Caco-2 (cell line): ENCODE measurements at regions not wholly inside any gene's neighbourhood (a gene's known extent, or its start where the extent isn't known, plus 50 kb on each side); places are given as distances from the start of the nearest gene placed in this dataset.

Source experiments
- BruUV-seq: library from RNA; stranded (reverse); fragments of 400-500 nt; replicated peaks from 2 replicates; lab custom pipeline; 2021; lab: Mats Ljungman, UMichigan
- CTCF ChIA-PET: fragments of 300-600 bp; sonication (Branson Sonifier 250); formaldehyde crosslinking; loops from one replicate; lab custom pipeline; 2022; ENCODE audit warnings: antibody characterized with exemption; lab: Charles Lee
- POLR2A ChIA-PET: fragments of 300-600 bp; sonication (Branson Sonifier 250); formaldehyde crosslinking; loops from one replicate; lab custom pipeline; 2022; ENCODE audit warnings: antibody characterized with exemption; lab: Charles Lee
- DNase-seq, 2 experiments: peaks; one replicate each; pipeline versions ENCODE4 v3.0.0 to v3.0.0-alpha.2; 2020 to 2022
- H3K27me3 ChIP-seq: replicated peaks from 2 replicates; pipeline ENCODE4 v1.6.0; 2011; ENCODE audit warnings: low read length; ENCODE audit not compliant: control insufficient read depth, insufficient read depth
- H3K36me3 ChIP-seq: 2 replicates; pipeline ENCODE4 v1.5.1; 2011; ENCODE audit warnings: low read length; ENCODE audit not compliant: control insufficient read depth, insufficient read depth
- H3K4me1 ChIP-seq: fragments of 250-450 bp; sonication (Bioruptor Pico); 2 replicates; pipeline ENCODE4 v1.5.1; 2020; ENCODE audit warnings: mild to moderate bottlenecking
- H3K4me3 ChIP-seq: 2 replicates; pipeline ENCODE4 v1.5.1; 2011; ENCODE audit warnings: low read depth, mild to moderate bottlenecking, control low read depth, low read length
- H3K9me3 ChIP-seq: fragments of 250-450 bp; sonication (Bioruptor Pico); 2 replicates; pipeline ENCODE4 v1.5.1; 2020; ENCODE audit warnings: mild to moderate bottlenecking, moderate library complexity
- H3K27ac Mint-ChIP-seq: one replicate; pipeline ENCODE4 v1.8.0; 2022; ENCODE audit warnings: mixed read lengths; ENCODE audit not compliant: unreplicated experiment
- H3K27me3 Mint-ChIP-seq: one replicate; pipeline ENCODE4 v1.8.0; 2022; ENCODE audit warnings: mixed read lengths; ENCODE audit not compliant: insufficient read depth, unreplicated experiment
- H3K36me3 Mint-ChIP-seq: one replicate; pipeline ENCODE4 v1.8.0; 2022; ENCODE audit warnings: mild to moderate bottlenecking, mixed read lengths; ENCODE audit not compliant: insufficient read depth, unreplicated experiment
- H3K4me1 Mint-ChIP-seq: one replicate; pipeline ENCODE4 v1.8.0; 2022; ENCODE audit warnings: low read depth, mixed read lengths; ENCODE audit not compliant: unreplicated experiment
- H3K4me3 Mint-ChIP-seq: one replicate; pipeline ENCODE4 v1.8.0; 2022; ENCODE audit warnings: mild to moderate bottlenecking, moderate library complexity, mixed read lengths; ENCODE audit not compliant: unreplicated experiment
- H3K9me3 Mint-ChIP-seq: one replicate; pipeline ENCODE4 v1.8.0; 2022; ENCODE audit warnings: mixed read lengths; ENCODE audit not compliant: unreplicated experiment
- CTCF ChIP-seq, 2 experiments: fragments of 200-600 bp in 1 of 2; IDR thresholded peaks; 1 replicate in 1 of 2; 2 replicates in 1 of 2; pipeline versions ENCODE4 v1.5.1 to v1.8.0; 2011 to 2022; ENCODE audit warnings: antibody characterized with exemption in 1 of 2, control low read depth in 1 of 2, inconsistent platforms in 1 of 2, low read depth in 1 of 2, low read length in 1 of 2, mild to moderate bottlenecking in 1 of 2, moderate library complexity in 1 of 2; ENCODE audit not compliant: insufficient read depth in 1 of 2, severe bottlenecking in 1 of 2, unreplicated experiment in 1 of 2
- intact Hi-C: fragments of 100-400 bp; cut with micrococcal nuclease; formaldehyde crosslinking; loops from one replicate; pipeline ENCODE4 v1.10.0; 2022; ENCODE audit not compliant: unreplicated experiment

DNA sequence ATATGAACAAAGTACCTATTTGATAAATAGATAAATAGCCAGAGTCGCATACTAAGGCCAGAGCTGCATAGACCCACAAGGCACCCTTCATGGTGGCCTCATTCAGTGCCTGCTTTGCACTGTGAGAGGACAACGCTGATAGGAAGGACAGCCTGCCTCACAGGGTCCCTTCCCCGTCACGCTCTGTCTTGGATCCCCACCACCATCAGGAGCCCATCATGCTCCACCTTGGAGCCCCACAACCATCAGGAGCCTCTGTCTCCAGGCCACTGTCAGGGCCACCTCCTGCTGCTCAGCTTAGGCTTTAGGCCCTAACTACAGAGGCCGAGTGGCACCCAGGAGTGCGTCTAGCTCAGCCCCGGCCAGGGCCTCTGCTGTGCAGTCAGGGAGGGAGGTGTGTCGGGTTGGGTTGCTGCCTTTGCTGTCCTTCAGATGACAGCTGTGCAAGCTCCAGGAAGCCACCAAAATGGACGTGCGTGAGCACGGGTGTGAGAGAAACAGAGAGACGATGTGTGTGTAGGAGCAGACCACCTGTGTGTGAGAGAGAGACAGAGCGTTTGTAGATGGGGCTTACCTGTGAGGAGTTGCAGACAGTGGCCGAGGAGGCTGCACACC is 516.9 kb downstream of the GLRX3 start:
- H3K27me3 Mint-ChIP-seq: no peaks in the 10 kb centered on the region
- TF ChIP-seq CTCF (IDR thresholded peaks at IDR 0.05; ENCODE audit: insufficient read depth in 1 of 2, low read depth in 1 of 2, low read length in 1 of 2, severe bottlenecking in 1 of 2, unreplicated experiment in 1 of 2): no peak
- H3K9me3 Mint-ChIP-seq: peaks cover 10% of the 10 kb centered on the region
- H3K4me3 Mint-ChIP-seq: no peak overlapping the region
- H3K36me3 Mint-ChIP-seq: no peaks in the 10 kb centered on the region
- ChIA-PET POLR2A (no interaction called here), CTCF (no interaction called here)
- intact Hi-C loops: no loop called here
- no peak overlapping the region for H3K4me3 ChIP-seq
- no peaks in the 10 kb centered on the region for H3K27me3 ChIP-seq
- DNase-seq: no peak
- H3K4me1 ChIP-seq: no peaks in the 10 kb centered on the region
- H3K4me1 Mint-ChIP-seq: no peaks in the 10 kb centered on the region
- H3K9me3 ChIP-seq: no peaks in the 10 kb centered on the region
- no TSS peak for BruUV-seq
- H3K27ac Mint-ChIP-seq: no peak overlapping the region
- H3K36me3 ChIP-seq: no peaks in the 10 kb centered on the region

DNA sequence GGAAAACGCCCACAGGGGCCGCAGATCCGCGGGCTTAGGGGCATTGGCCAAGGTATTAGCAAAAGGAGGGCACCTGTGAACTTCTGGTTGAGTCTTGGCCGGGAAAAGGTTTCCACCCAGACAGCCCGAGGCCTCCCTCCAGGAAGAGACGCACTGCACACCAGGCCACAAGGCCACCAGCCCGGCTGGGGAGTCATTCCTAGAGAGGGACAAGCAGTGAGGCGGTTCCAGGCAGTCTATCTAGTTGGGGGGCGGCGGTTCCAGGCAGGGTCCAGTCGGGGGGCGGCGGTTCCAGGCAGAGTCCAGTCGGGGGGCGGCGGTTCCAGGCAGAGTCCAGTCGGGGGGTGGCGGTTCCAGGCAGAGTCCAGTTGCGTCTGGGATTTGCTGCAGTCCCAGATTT is 518.5 kb downstream of the GLRX3 start:
- H3K27me3 ChIP-seq: no peaks in the 10 kb centered on the region
- POLR2A ChIA-PET: no interaction called here
- H3K4me1 ChIP-seq: no peaks in the 10 kb centered on the region
- no peak for DNase-seq
- no TSS peak for BruUV-seq
- intact Hi-C loops: no loop called here
- Mint-ChIP-seq H3K27ac (no peak overlapping the region), H3K27me3 (no peaks in the 10 kb centered on the region), H3K4me3 (no peak overlapping the region), H3K36me3 (no peaks in the 10 kb centered on the region), H3K9me3 (peaks cover 10% of the 10 kb centered on the region), H3K4me1 (no peaks in the 10 kb centered on the region)
- H3K36me3 ChIP-seq: no peaks in the 10 kb centered on the region
- H3K4me3 ChIP-seq: no peak overlapping the region
- TF ChIP-seq CTCF (IDR thresholded peaks at IDR 0.05; ENCODE audit: insufficient read depth in 1 of 2, low read depth in 1 of 2, low read length in 1 of 2, severe bottlenecking in 1 of 2, unreplicated experiment in 1 of 2): no peak
- H3K9me3 ChIP-seq: no peaks in the 10 kb centered on the region
- CTCF ChIA-PET: no interaction called here

DNA sequence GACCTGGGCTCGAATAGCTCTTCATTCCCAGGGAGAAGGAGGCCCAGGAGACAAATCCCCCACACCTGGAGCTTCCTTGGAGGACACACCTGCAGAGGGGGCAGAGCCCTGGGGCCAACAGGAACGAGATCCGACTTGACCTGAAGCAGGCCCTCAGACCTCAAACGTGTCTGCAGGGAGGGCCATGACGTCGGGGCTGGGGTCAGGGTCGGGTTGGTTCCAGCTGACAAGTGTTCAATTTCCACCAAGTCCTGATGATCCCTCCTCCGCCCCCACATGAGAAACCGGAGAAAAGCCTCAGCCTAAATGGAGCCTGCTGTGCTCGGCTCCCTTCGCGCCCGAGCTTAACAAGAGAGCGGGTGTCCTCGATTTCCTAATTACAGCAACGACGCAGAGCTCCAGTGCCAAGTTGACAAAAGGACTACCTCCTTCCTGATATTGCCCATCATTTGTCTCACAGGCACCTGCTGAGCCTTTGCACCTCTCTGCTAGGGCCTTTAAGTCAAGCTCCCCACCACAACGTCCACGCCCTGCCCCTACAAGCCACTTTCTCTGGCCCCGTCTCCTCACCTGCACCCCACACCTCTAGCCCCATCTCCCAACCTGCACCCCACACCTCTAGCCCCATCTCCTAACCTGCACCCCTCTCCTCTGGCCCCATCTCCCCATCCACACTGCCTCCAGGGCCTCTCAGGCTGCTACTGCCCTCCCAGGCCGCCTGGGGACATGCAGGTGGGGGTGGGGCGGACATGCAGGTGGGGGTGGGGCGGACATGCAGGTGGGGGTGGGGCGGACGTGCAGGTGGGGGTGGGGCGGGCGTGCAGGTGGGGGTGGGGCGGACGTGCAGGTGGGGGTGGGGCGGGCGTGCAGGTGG is 519.4 kb downstream of the GLRX3 start:
- Histone ChIP-seq H3K36me3 (no peaks in the 10 kb centered on the region), H3K27me3 (no peaks in the 10 kb centered on the region), H3K4me1 (no peaks in the 10 kb centered on the region), H3K9me3 (no peaks in the 10 kb centered on the region), H3K4me3 (no peak overlapping the region)
- Mint-ChIP-seq H3K36me3 (no peaks in the 10 kb centered on the region), H3K27me3 (no peaks in the 10 kb centered on the region), H3K9me3 (peaks cover 10% of the 10 kb centered on the region), H3K27ac (no peak overlapping the region), H3K4me3 (no peak overlapping the region), H3K4me1 (no peaks in the 10 kb centered on the region)
- no TSS peak for BruUV-seq
- ChIA-PET CTCF (no interaction called here), POLR2A (no interaction called here)
- DNase-seq: no peak
- no peak for TF ChIP-seq CTCF (IDR thresholded peaks at IDR 0.05; ENCODE audit: insufficient read depth in 1 of 2, low read depth in 1 of 2, low read length in 1 of 2, severe bottlenecking in 1 of 2, unreplicated experiment in 1 of 2)
- intact Hi-C loops: no loop called here
